ENCODE measurements at regions not wholly inside any gene's neighbourhood (a gene's known extent, or its start where the extent isn't known, plus 50 kb on each side); places are given as distances from the start of the nearest gene placed in this dataset.
"Not testable (repeated sequence)": the region's sequence is repeated elsewhere in the genome, so short reads cannot be mapped to it uniquely, and the experiment has no call there.

GRCh38 chr1:88302843-88303486 lies 381.1 kb upstream of the PKN2 start:
- Mint-ChIP-seq H3K9me3 (peaks cover 9% of the 10 kb centered on the region), H3K36me3 (no peaks in the 10 kb centered on the region), H3K27me3 (peaks cover 0 to 7% of the 10 kb centered on the region in 2 donors), H3K4me1 (ENCODE audit: low read depth in 2 of 2) (no peaks in the 10 kb centered on the region), H3K27ac (no peak overlapping the region), H3K4me3 (no peak overlapping the region)
- no peak for ATAC-seq
- DNase-seq (ENCODE audit: low spot score), result no peak

- ATAC-seq, result no peak
- no peaks in the 10 kb centered on the region for H3K4me1 Mint-ChIP-seq (ENCODE audit: low read depth in 2 of 2)
Measured at GRCh38 chr1:88311265-88311664, 372.8 kb upstream of the PKN2 start.

GRCh38 chr1:88311907-88312306 lies 372.2 kb upstream of the PKN2 start:
- peaks cover 10% of the 10 kb centered on the region for H3K9me3 Mint-ChIP-seq
- H3K4me3 Mint-ChIP-seq, result no peak overlapping the region
- no peaks in the 10 kb centered on the region for H3K27me3 Mint-ChIP-seq
- no peak overlapping the region for H3K27ac Mint-ChIP-seq
- ATAC-seq (no peak), DNase-seq (ENCODE audit: low spot score) (no peak)
- no peaks in the 10 kb centered on the region for H3K4me1 Mint-ChIP-seq (ENCODE audit: low read depth in 2 of 2)
- H3K36me3 Mint-ChIP-seq, result no peaks in the 10 kb centered on the region

More at GRCh38 chr1:88311265-88311664, 372.8 kb upstream of the PKN2 start:
- no peak overlapping the region for H3K4me3 Mint-ChIP-seq
- H3K27me3 Mint-ChIP-seq, result peaks cover 0 to under 1% of the 10 kb centered on the region in 2 donors
- peaks cover 11% of the 10 kb centered on the region for H3K9me3 Mint-ChIP-seq
- no peak for DNase-seq (ENCODE audit: low spot score)
- H3K27ac Mint-ChIP-seq, result no peak overlapping the region
- no peaks in the 10 kb centered on the region for H3K36me3 Mint-ChIP-seq

GRCh38 chr1:88317396-88317795 lies 366.7 kb upstream of the PKN2 start:
- no peaks in the 10 kb centered on the region for H3K36me3 Mint-ChIP-seq
- no peak overlapping the region for H3K27ac Mint-ChIP-seq
- no peak for DNase-seq (ENCODE audit: low spot score)
- H3K27me3 Mint-ChIP-seq, result no peaks in the 10 kb centered on the region
- ATAC-seq, result no peak
- H3K4me3 Mint-ChIP-seq, result no peak overlapping the region
- no peaks in the 10 kb centered on the region for H3K4me1 Mint-ChIP-seq (ENCODE audit: low read depth in 2 of 2)
- H3K9me3 Mint-ChIP-seq, result peaks cover 8% of the 10 kb centered on the region

- H3K36me3 Mint-ChIP-seq, result no peaks in the 10 kb centered on the region
- no peak overlapping the region for H3K27ac Mint-ChIP-seq
- peaks cover 11% of the 10 kb centered on the region for H3K9me3 Mint-ChIP-seq
- H3K4me1 Mint-ChIP-seq (ENCODE audit: low read depth in 2 of 2), result no peaks in the 10 kb centered on the region
- no peak overlapping the region for H3K4me3 Mint-ChIP-seq
- no peak for DNase-seq (ENCODE audit: low spot score)
- ATAC-seq, result no peak
- no peaks in the 10 kb centered on the region for H3K27me3 Mint-ChIP-seq
Measured at GRCh38 chr1:88318740-88319139, 365.3 kb upstream of the PKN2 start.

GRCh38 chr1:88320291-88320690 lies 363.8 kb upstream of the PKN2 start:
- DNase-seq (ENCODE audit: low spot score) (no peak), ATAC-seq (no peak)
- no peak overlapping the region for H3K4me3 Mint-ChIP-seq
- H3K27ac Mint-ChIP-seq, result no peak overlapping the region
- H3K36me3 Mint-ChIP-seq, result no peaks in the 10 kb centered on the region
- no peaks in the 10 kb centered on the region for H3K4me1 Mint-ChIP-seq (ENCODE audit: low read depth in 2 of 2)
- H3K9me3 Mint-ChIP-seq, result peaks cover 6% of the 10 kb centered on the region
- no peaks in the 10 kb centered on the region for H3K27me3 Mint-ChIP-seq

- Mint-ChIP-seq H3K4me1 (ENCODE audit: low read depth in 2 of 2) (no peaks in the 10 kb centered on the region), H3K9me3 (peaks cover 6% of the 10 kb centered on the region), H3K27me3 (no peaks in the 10 kb centered on the region), H3K4me3 (no peak overlapping the region), H3K27ac (no peak overlapping the region), H3K36me3 (no peaks in the 10 kb centered on the region)
- no peak for ATAC-seq
- DNase-seq (ENCODE audit: low spot score), result no peak
Measured at GRCh38 chr1:88321706-88322105, 362.4 kb upstream of the PKN2 start.

GRCh38 chr1:88324899-88325298 lies 359.2 kb upstream of the PKN2 start:
- Mint-ChIP-seq H3K4me3 (no peak overlapping the region), H3K4me1 (ENCODE audit: low read depth in 2 of 2) (no peaks in the 10 kb centered on the region), H3K36me3 (no peaks in the 10 kb centered on the region), H3K27ac (no peak overlapping the region), H3K27me3 (no peaks in the 10 kb centered on the region), H3K9me3 (peaks cover 7% of the 10 kb centered on the region)
- DNase-seq (ENCODE audit: low spot score), result no peak
- no peak for ATAC-seq

- Mint-ChIP-seq H3K36me3 (no peaks in the 10 kb centered on the region), H3K4me1 (ENCODE audit: low read depth in 2 of 2) (no peaks in the 10 kb centered on the region), H3K27ac (no peak overlapping the region), H3K9me3 (peaks cover 7% of the 10 kb centered on the region), H3K4me3 (no peak overlapping the region), H3K27me3 (no peaks in the 10 kb centered on the region)
- DNase-seq (ENCODE audit: low spot score) (no peak), ATAC-seq (no peak)
Measured at GRCh38 chr1:88327391-88328267, 356.4 kb upstream of the PKN2 start.

GRCh38 chr1:88330201-88330600 lies 353.9 kb upstream of the PKN2 start:
- Mint-ChIP-seq H3K27ac (no peak overlapping the region), H3K27me3 (no peaks in the 10 kb centered on the region), H3K4me1 (ENCODE audit: low read depth in 2 of 2) (no peaks in the 10 kb centered on the region), H3K9me3 (peaks cover 4% of the 10 kb centered on the region), H3K4me3 (no peak overlapping the region), H3K36me3 (no peaks in the 10 kb centered on the region)
- no peak for ATAC-seq
- DNase-seq (ENCODE audit: low spot score), result no peak

GRCh38 chr1:88333086-88333695 lies 350.9 kb upstream of the PKN2 start:
- ATAC-seq (no peak), DNase-seq (ENCODE audit: low spot score) (no peak)
- H3K27me3 Mint-ChIP-seq, result no peaks in the 10 kb centered on the region
- H3K27ac Mint-ChIP-seq, result no peak overlapping the region
- no peaks in the 10 kb centered on the region for H3K4me1 Mint-ChIP-seq (ENCODE audit: low read depth in 2 of 2)
- no peaks in the 10 kb centered on the region for H3K9me3 Mint-ChIP-seq
- no peak overlapping the region for H3K4me3 Mint-ChIP-seq
- no peaks in the 10 kb centered on the region for H3K36me3 Mint-ChIP-seq

GRCh38 chr1:88341447-88341846 lies 342.6 kb upstream of the PKN2 start:
- H3K27me3 Mint-ChIP-seq, result no peaks in the 10 kb centered on the region
- H3K9me3 Mint-ChIP-seq, result peaks cover 3% of the 10 kb centered on the region
- no peak overlapping the region for H3K27ac Mint-ChIP-seq
- H3K36me3 Mint-ChIP-seq, result peaks cover 7% of the 10 kb centered on the region
- DNase-seq (ENCODE audit: low spot score) (no peak), ATAC-seq (no peak)
- no peak overlapping the region for H3K4me3 Mint-ChIP-seq
- no peaks in the 10 kb centered on the region for H3K4me1 Mint-ChIP-seq (ENCODE audit: low read depth in 2 of 2)

GRCh38 chr1:88342081-88342480 lies 342.0 kb upstream of the PKN2 start:
- not testable (repeated sequence) for H3K27ac Mint-ChIP-seq; DNase-seq (ENCODE audit: low spot score); H3K4me1 Mint-ChIP-seq (ENCODE audit: low read depth in 2 of 2); H3K36me3 Mint-ChIP-seq; H3K4me3 Mint-ChIP-seq; ATAC-seq; H3K9me3 Mint-ChIP-seq; H3K27me3 Mint-ChIP-seq

GRCh38 chr1:88350648-88351047 lies 333.4 kb upstream of the PKN2 start:
- no peaks in the 10 kb centered on the region for H3K36me3 Mint-ChIP-seq
- H3K4me3 Mint-ChIP-seq, result no peak overlapping the region
- no peaks in the 10 kb centered on the region for H3K4me1 Mint-ChIP-seq (ENCODE audit: low read depth in 2 of 2)
- DNase-seq (ENCODE audit: low spot score), result no peak
- H3K9me3 Mint-ChIP-seq, result peaks cover 3% of the 10 kb centered on the region
- no peaks in the 10 kb centered on the region for H3K27me3 Mint-ChIP-seq
- H3K27ac Mint-ChIP-seq, result no peak overlapping the region
- no peak for ATAC-seq

Data from natural killer cell treated with Interleukin-12 subunit alpha and Interleukin-12 subunit beta and Interleukin-15 and Interleukin-18, amount 100 ng/mL, for 72 hours (primary cell).